DND-41 (cell line): ENCODE measurements at regions not wholly inside any gene's neighbourhood (a gene's known extent, or its start where the extent isn't known, plus 50 kb on each side); places are given as distances from the start of the nearest gene placed in this dataset.

Experiments
- ATAC-seq: fragments of 200-7000 bp; cut with Tn5 transposase; 3 replicates; pipeline ENCODE4 v1.9.1; 2021; ENCODE audit warnings: low read depth; ENCODE audit not compliant: insufficient read depth
- DNase-seq: peaks from one replicate; pipeline ENCODE4 v3.0.0-alpha.2; 2020
- H2AFZ ChIP-seq: 2 replicates; pipeline ENCODE4 v1.6.0; 2012; ENCODE audit warnings: low read depth, low read length
- H3K27ac ChIP-seq: 2 replicates; pipeline ENCODE4 v1.5.1; 2012; ENCODE audit warnings: low read length, inconsistent platforms
- H3K27me3 ChIP-seq: fragments of 200-600 bp; sonication (generic); 2 replicates; pipeline ENCODE4 v1.6.0; 2012; ENCODE audit warnings: low read length, mild to moderate bottlenecking, inconsistent platforms; ENCODE audit not compliant: insufficient read depth, poor library complexity
- H3K36me3 ChIP-seq: 2 replicates; pipeline ENCODE4 v1.5.1; 2012; ENCODE audit warnings: low read length, inconsistent platforms; ENCODE audit not compliant: insufficient read depth
- H3K4me1 ChIP-seq: 2 replicates; pipeline ENCODE4 v1.5.1; 2012; ENCODE audit warnings: mild to moderate bottlenecking, low read length; ENCODE audit not compliant: insufficient read depth
- H3K4me2 ChIP-seq: 2 replicates; pipeline ENCODE4 v1.6.0; 2012; ENCODE audit warnings: mild to moderate bottlenecking, moderate library complexity, low read length, inconsistent platforms; ENCODE audit not compliant: insufficient read depth
- H3K4me3 ChIP-seq, 2 experiments: fragments of 200-600 bp in 1 of 2; shearing (Covaris generic) in 1 of 2; 2 replicates each; pipeline ENCODE4 v1.5.1; 2012 to 2016; ENCODE audit warnings: inconsistent platforms in 2 of 2, low read length in 2 of 2, mild to moderate bottlenecking in 2 of 2, low read depth in 1 of 2, moderate library complexity in 1 of 2
- H3K79me2 ChIP-seq: 2 replicates; pipeline ENCODE4 v1.6.0; 2012; ENCODE audit warnings: low read length, inconsistent platforms; ENCODE audit not compliant: insufficient read depth
- H3K9ac ChIP-seq: 2 replicates; pipeline ENCODE4 v1.6.0; 2012; ENCODE audit warnings: low read depth, mild to moderate bottlenecking, inconsistent platforms, low read length, moderate library complexity
- H3K9me3 ChIP-seq: 2 replicates; pipeline ENCODE4 v1.5.1; 2012; ENCODE audit warnings: low read length, moderate library complexity, mild to moderate bottlenecking, inconsistent platforms; ENCODE audit not compliant: insufficient read depth, severe bottlenecking
- H4K20me1 ChIP-seq: 2 replicates; pipeline ENCODE4 v1.6.0; 2012; ENCODE audit warnings: low read length; ENCODE audit not compliant: insufficient read depth
- EZH2 ChIP-seq: IDR thresholded peaks from 3 replicates; pipeline ENCODE4 v1.6.1; 2012; ENCODE audit warnings: borderline replicate concordance, low read depth, mild to moderate bottlenecking, moderate library complexity, low read length, inconsistent platforms; ENCODE audit not compliant: severe bottlenecking
- TF ChIP-seq, protein P1 (sequence below): IDR thresholded peaks from 2 replicates; pipeline ENCODE4 v1.5.1; 2012; ENCODE audit warnings: borderline replicate concordance, low read length, moderate library complexity, mild to moderate bottlenecking; ENCODE audit not compliant: poor library complexity, severe bottlenecking; ENCODE audit errors: extremely low read depth

GRCh38 chr5:111636736-111637135 is 120.3 kb downstream of the NREP start:
- Histone ChIP-seq H3K79me2 (no peaks in the 10 kb centered on the region), H3K9ac (no peak overlapping the region), H3K27ac (no peak overlapping the region), H3K4me3 (no peak overlapping the region), H3K9me3 (peaks cover 23% of the 10 kb centered on the region), H3K4me2 (no peak overlapping the region), H3K27me3 (no peaks in the 10 kb centered on the region), H4K20me1 (no peaks in the 10 kb centered on the region), H3K36me3 (no peaks in the 10 kb centered on the region), H3K4me1 (no peaks in the 10 kb centered on the region), H2AFZ (no peak overlapping the region)
- ATAC-seq: no peak
- TF ChIP-seq, protein P1, sequence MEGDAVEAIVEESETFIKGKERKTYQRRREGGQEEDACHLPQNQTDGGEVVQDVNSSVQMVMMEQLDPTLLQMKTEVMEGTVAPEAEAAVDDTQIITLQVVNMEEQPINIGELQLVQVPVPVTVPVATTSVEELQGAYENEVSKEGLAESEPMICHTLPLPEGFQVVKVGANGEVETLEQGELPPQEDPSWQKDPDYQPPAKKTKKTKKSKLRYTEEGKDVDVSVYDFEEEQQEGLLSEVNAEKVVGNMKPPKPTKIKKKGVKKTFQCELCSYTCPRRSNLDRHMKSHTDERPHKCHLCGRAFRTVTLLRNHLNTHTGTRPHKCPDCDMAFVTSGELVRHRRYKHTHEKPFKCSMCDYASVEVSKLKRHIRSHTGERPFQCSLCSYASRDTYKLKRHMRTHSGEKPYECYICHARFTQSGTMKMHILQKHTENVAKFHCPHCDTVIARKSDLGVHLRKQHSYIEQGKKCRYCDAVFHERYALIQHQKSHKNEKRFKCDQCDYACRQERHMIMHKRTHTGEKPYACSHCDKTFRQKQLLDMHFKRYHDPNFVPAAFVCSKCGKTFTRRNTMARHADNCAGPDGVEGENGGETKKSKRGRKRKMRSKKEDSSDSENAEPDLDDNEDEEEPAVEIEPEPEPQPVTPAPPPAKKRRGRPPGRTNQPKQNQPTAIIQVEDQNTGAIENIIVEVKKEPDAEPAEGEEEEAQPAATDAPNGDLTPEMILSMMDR: no peak
- TF ChIP-seq EZH2: no peak
- DNase-seq: no peak

GRCh38 chr5:111635916-111636570 is 121.0 kb downstream of the NREP start:
- no peak for DNase-seq
- no peak overlapping the region for H2AFZ ChIP-seq
- TF ChIP-seq EZH2: no peak
- TF ChIP-seq, protein P1: no peak
- H3K4me2 ChIP-seq: no peak overlapping the region
- peaks cover 22% of the 10 kb centered on the region for H3K9me3 ChIP-seq
- no peaks in the 10 kb centered on the region for H3K4me1 ChIP-seq
- no peaks in the 10 kb centered on the region for H4K20me1 ChIP-seq
- H3K9ac ChIP-seq: no peak overlapping the region
- no peak for ATAC-seq
- H3K79me2 ChIP-seq: no peaks in the 10 kb centered on the region
- no peak overlapping the region for H3K27ac ChIP-seq
- H3K27me3 ChIP-seq: no peaks in the 10 kb centered on the region
- H3K36me3 ChIP-seq: no peaks in the 10 kb centered on the region
- no peak overlapping the region for H3K4me3 ChIP-seq

DNA sequence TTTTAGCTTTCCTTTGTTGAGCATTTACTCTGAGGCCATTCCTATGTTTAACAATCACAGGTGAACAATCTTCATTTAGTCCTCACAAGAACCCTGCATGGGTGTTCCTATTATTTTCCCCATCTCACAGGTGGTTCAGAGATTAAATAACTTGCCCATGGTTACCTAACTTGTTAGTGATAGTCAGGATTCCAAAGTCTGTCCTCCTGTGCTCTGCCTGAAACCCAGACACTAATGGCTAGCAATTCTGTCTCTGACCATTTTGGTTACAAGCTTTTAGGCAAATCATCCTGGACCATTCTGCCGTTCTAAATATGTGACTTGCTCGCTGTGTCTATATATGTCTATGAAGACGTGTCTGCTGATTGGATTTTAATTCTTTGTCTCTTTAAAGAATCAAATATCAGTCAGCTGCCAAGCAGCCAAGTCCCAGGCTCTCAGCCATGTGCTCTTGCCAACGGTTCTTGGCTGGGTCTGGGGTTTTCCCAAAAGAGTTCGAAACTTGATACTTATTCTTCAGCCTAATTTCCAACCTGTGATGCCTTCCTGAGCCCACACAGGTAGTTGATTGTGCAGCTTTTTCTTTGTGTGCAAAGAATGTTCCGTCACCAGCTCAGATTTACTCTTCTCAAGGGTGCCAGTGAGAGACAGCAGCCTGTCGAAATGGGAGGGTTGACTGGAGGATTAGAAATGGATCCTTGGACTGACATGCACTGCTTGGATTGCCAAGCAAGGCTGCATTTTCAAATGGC is 121.7 kb downstream of the NREP start:
- no peak for DNase-seq
- no peak for TF ChIP-seq EZH2
- TF ChIP-seq, protein P1: no peak
- no peak overlapping the region for H3K4me2 ChIP-seq

More for the DNA sequence above, 121.7 kb downstream of the NREP start:
- H3K27me3 ChIP-seq: no peaks in the 10 kb centered on the region
- H2AFZ ChIP-seq: no peak overlapping the region
- no peak overlapping the region for H3K4me3 ChIP-seq
- ATAC-seq: no peak
- H3K36me3 ChIP-seq: no peaks in the 10 kb centered on the region
- H3K9me3 ChIP-seq: peaks cover 16% of the 10 kb centered on the region
- H3K4me1 ChIP-seq: no peaks in the 10 kb centered on the region
- H3K27ac ChIP-seq: no peak overlapping the region
- no peaks in the 10 kb centered on the region for H3K79me2 ChIP-seq
- no peaks in the 10 kb centered on the region for H4K20me1 ChIP-seq
- H3K9ac ChIP-seq: no peak overlapping the region
